ENCODE measurements at regions not wholly inside any gene's neighbourhood (a gene's known extent, or its start where the extent isn't known, plus 50 kb on each side); places are given as distances from the start of the nearest gene placed in this dataset.

DNA sequence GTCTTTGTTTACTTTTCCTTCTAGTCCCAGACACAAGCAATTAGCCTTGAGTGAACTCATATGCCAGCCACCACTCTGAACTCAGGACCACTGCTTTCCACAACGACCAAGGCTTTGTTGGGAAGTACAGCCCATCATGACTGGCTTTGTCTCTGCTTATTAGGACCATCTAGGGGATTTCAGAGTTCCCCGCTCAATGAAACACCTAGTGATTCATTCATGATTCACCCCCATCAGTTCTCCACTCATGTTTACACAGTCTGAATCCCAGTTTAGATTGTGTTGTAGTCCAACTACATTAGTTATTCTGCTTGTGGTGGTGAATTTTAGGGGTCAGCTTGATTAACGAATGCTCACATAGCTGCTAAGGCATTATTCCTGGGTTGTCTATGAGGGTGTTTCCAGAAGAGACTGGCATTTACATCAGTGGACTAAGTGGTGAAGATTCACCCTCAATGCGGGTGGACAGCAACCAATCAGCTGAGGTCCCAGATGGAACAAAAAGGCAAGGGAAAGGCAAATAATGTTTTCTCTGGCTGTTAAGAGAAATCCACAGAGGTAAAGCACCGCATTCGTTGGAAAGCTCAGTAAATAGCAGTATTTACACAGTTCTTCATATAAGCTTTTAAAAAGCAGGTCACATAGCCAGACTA is 122.7 kb downstream of the RGS21 start:
- ChIA-PET POLR2A (no interaction called here), CTCF (ENCODE audit: low intra/inter-chr PET ratio) (no interaction called here)
- H3K4me1 ChIP-seq (replicated peaks in 1 of 2; ENCODE audit: control insufficient read depth in 2 of 2, insufficient read depth in 2 of 2, low read length in 2 of 2): no peaks in the 10 kb centered on the region; a peak in 1 of 5 replicates
- no peak overlapping the region for H3K9ac ChIP-seq (ENCODE audit: insufficient read depth in 1 of 2, low read depth in 2 of 2, low read length in 2 of 2)
- ATAC-seq: no peak
- no peaks in the 10 kb centered on the region for H3K36me3 ChIP-seq (ENCODE audit: control insufficient read depth, insufficient read depth, low read length)
- H3K9me3 ChIP-seq (replicated peaks; ENCODE audit: control insufficient read depth, insufficient read depth, low read depth, low read length): no peaks in the 10 kb centered on the region
- intact Hi-C loops (cut with micrococcal nuclease): loop anchor here (10.0 kb wide), 2 partner anchors 545 to 875 kb away; no protein-coding TSS in a partner anchor
- no peak overlapping the region for H3K27ac ChIP-seq (ENCODE audit: extremely low read depth, low read depth, low read length)
- no peaks in the 10 kb centered on the region for H3K79me2 ChIP-seq (ENCODE audit: control insufficient read depth, insufficient read depth, low read length)
- no peak for TF ChIP-seq CHD2 (IDR thresholded peaks at IDR 0.05; ENCODE audit: low read depth, low read length)
- no peak for TF ChIP-seq RBBP5 (IDR thresholded peaks at IDR 0.05; ENCODE audit: borderline replicate concordance, insufficient read depth, low read length, poor library complexity, severe bottlenecking)
- TF ChIP-seq PHB (CRISPR knock-in tag; IDR thresholded peaks at IDR 0.05): no peak
- TF ChIP-seq SRSF3 (IDR thresholded peaks at IDR 0.05; ENCODE audit: insufficient read depth, low read length): no peak
- 0 out of 2 replicates have a peak, but pooled peaks have one; percentile 20 for TF ChIP-seq FOSL1 (tag; conservative IDR thresholded peaks at IDR 0.05)
- no peak overlapping the region for H3K4me2 ChIP-seq (ENCODE audit: insufficient read depth, low read length)
- no peak overlapping the region for H3K4me3 ChIP-seq
- FAIRE-seq: no peak
- no peaks in the 10 kb centered on the region for H3K9me1 ChIP-seq (ENCODE audit: control insufficient read depth, insufficient read depth, low read length)
- H4K20me1 ChIP-seq (replicated peaks; ENCODE audit: control insufficient read depth, insufficient read depth, low read length): no peaks in the 10 kb centered on the region
- DNase-seq (ENCODE audit: extremely low read depth in 1 of 4, low spot score in 3 of 4): no peak
- no TSS peak for BruUV-seq (replicated peaks)
- 23% methylated on average over 6 of the region's 6 CpGs for WGBS (ENCODE audit: insufficient coverage, low coverage, missing lambda C conversion rate)
- peak overlapping the region; percentile 36; the same call in 1 of the 2 replicates for H2AFZ ChIP-seq (ENCODE audit: low read depth, low read length)
- in situ Hi-C loops (cut with MboI): no loop called here
- no peaks in the 10 kb centered on the region for H3K27me3 ChIP-seq (ENCODE audit: control insufficient read depth in 2 of 2, insufficient read depth in 2 of 2, low read length in 2 of 2)

- FAIRE-seq: no peak
- WGBS (ENCODE audit: insufficient coverage, low coverage, missing lambda C conversion rate): 2% methylated on average over 3 of the region's 3 CpGs
- BruUV-seq (replicated peaks): no TSS peak
- no peak for ATAC-seq
- H3K4me3 ChIP-seq: no peak overlapping the region
- H3K4me2 ChIP-seq (ENCODE audit: insufficient read depth, low read length): no peak overlapping the region
- no peaks in the 10 kb centered on the region for H3K79me2 ChIP-seq (ENCODE audit: control insufficient read depth, insufficient read depth, low read length)
- H3K9me1 ChIP-seq (ENCODE audit: control insufficient read depth, insufficient read depth, low read length): no peaks in the 10 kb centered on the region
- peak overlapping the region; percentile 37 for H2AFZ ChIP-seq (ENCODE audit: low read depth, low read length)
- CTCF ChIA-PET (ENCODE audit: low intra/inter-chr PET ratio): no interaction called here
- H3K4me1 ChIP-seq (replicated peaks in 1 of 2; ENCODE audit: control insufficient read depth in 2 of 2, insufficient read depth in 2 of 2, low read length in 2 of 2): no peaks in the 10 kb centered on the region; a peak in 1 of 5 replicates
- DNase-seq (ENCODE audit: extremely low read depth in 1 of 4, low spot score in 3 of 4): no peak
- H4K20me1 ChIP-seq (replicated peaks; ENCODE audit: control insufficient read depth, insufficient read depth, low read length): no peaks in the 10 kb centered on the region
- no peaks in the 10 kb centered on the region for H3K27me3 ChIP-seq (ENCODE audit: control insufficient read depth in 2 of 2, insufficient read depth in 2 of 2, low read length in 2 of 2)
- in situ Hi-C loops (cut with MboI): no loop called here
- H3K36me3 ChIP-seq (ENCODE audit: control insufficient read depth, insufficient read depth, low read length): no peaks in the 10 kb centered on the region
- no peak overlapping the region for H3K9ac ChIP-seq (ENCODE audit: insufficient read depth in 1 of 2, low read depth in 2 of 2, low read length in 2 of 2)
- H3K27ac ChIP-seq (ENCODE audit: extremely low read depth, low read depth, low read length): no peak overlapping the region
- H3K9me3 ChIP-seq (replicated peaks; ENCODE audit: control insufficient read depth, insufficient read depth, low read depth, low read length): no peaks in the 10 kb centered on the region
- intact Hi-C loops (cut with micrococcal nuclease): loop anchor here (10.0 kb wide), 2 partner anchors 547 to 877 kb away; no protein-coding TSS in a partner anchor
- POLR2A ChIA-PET: no interaction called here
- TF ChIP-seq RCOR1 (IDR thresholded peaks at IDR 0.05; ENCODE audit: borderline replicate concordance in 1 of 2, low read depth in 2 of 2, low read length in 2 of 2) (no peak), CBFA2T2 (conservative IDR thresholded peaks at IDR 0.05) (no peak), FIP1L1 (IDR thresholded peaks at IDR 0.05; ENCODE audit: low read depth, low read length, poor library complexity, severe bottlenecking) (no peak), ZNF589 (CRISPR knock-in tag; IDR thresholded peaks at IDR 0.05; ENCODE audit: low read depth) (no peak), ADNP (tag; IDR thresholded peaks at IDR 0.05) (no peak), SP1 (CRISPR knock-in tag; IDR thresholded peaks at IDR 0.05) (no peak), LEF1 (IDR thresholded peaks at IDR 0.05) (no peak), ZNF511 (CRISPR knock-in tag; IDR thresholded peaks at IDR 0.05) (no peak), ZNF551 (CRISPR knock-in tag; IDR thresholded peaks at IDR 0.05) (no peak)
- TF ChIP-seq, protein P1, sequence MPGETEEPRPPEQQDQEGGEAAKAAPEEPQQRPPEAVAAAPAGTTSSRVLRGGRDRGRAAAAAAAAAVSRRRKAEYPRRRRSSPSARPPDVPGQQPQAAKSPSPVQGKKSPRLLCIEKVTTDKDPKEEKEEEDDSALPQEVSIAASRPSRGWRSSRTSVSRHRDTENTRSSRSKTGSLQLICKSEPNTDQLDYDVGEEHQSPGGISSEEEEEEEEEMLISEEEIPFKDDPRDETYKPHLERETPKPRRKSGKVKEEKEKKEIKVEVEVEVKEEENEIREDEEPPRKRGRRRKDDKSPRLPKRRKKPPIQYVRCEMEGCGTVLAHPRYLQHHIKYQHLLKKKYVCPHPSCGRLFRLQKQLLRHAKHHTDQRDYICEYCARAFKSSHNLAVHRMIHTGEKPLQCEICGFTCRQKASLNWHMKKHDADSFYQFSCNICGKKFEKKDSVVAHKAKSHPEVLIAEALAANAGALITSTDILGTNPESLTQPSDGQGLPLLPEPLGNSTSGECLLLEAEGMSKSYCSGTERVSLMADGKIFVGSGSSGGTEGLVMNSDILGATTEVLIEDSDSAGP (CRISPR knock-in tag; IDR thresholded peaks at IDR 0.05): no peak
Observed at GRCh38 chr1:192441492-192441891, 124.7 kb downstream of the RGS21 start.

Measured in K562 (cell line).